Panc1 (cell line): ENCODE measurements at regions not wholly inside any gene's neighbourhood (a gene's known extent, or its start where the extent isn't known, plus 50 kb on each side); places are given as distances from the start of the nearest gene placed in this dataset.

Source experiments
- CTCF ChIP-seq: fragments of 450-650 bp; IDR thresholded peaks from 2 replicates; pipeline ENCODE4 v1.5.1; 2017; ENCODE audit warnings: mild to moderate bottlenecking
- POLR2AphosphoS5 ChIP-seq: IDR thresholded peaks from 2 replicates; pipeline ENCODE4 v1.6.1; 2012; ENCODE audit warnings: mild to moderate bottlenecking, low read depth, low read length, moderate library complexity

- TF ChIP-seq CTCF (no peak), POLR2AphosphoS5 (no peak)
Measured at GRCh38 chr13:40161351-40161810, 505.1 kb downstream of the FOXO1 start.
